ENCODE measurements at regions not wholly inside any gene's neighbourhood (a gene's known extent, or its start where the extent isn't known, plus 50 kb on each side); places are given as distances from the start of the nearest gene placed in this dataset.
"Not testable (repeated sequence)": the region's sequence is repeated elsewhere in the genome, so short reads cannot be mapped to it uniquely, and the experiment has no call there.

- H3K4me3 Mint-ChIP-seq: no peak overlapping the region
- no peak for DNase-seq
- H3K27ac Mint-ChIP-seq: no peak overlapping the region
- no peaks in the 10 kb centered on the region for H3K36me3 Mint-ChIP-seq
- no peaks in the 10 kb centered on the region for H3K4me1 Mint-ChIP-seq
- peaks cover 0 to 16% (median 8%) of the 10 kb centered on the region in 6 donors for H3K9me3 Mint-ChIP-seq
- peaks cover 0 to 2% (median 0%) of the 10 kb centered on the region in 3 donors for H3K27me3 Mint-ChIP-seq (ENCODE audit: low read depth in 3 of 3)
Observed at GRCh38 chr13:81377921-81378320, 1037.0 kb upstream of the SPRY2 start.

DNA sequence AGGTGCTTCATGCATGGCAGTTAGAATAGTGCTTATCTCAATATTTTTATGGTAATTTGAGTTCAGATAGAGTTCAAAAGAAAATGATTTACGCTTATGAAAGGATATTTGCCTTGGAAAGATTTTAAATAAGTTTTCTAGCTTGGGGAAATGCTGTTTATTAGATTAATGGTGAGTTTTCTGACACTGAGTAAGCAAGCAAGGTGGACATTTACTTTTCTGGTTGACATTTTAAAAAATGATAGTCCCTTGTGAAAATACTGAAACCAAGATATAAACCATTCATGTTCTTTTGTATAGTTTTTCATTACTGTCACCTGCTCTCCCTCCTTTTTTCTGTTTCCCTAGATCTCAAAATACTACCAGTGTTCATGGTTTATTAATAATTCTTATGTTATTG, 1034.8 kb upstream of the SPRY2 start:
- Mint-ChIP-seq H3K4me1 (no peaks in the 10 kb centered on the region), H3K27me3 (ENCODE audit: low read depth in 3 of 3) (peaks cover 0 to 2% (median 0%) of the 10 kb centered on the region in 3 donors), H3K27ac (no peak overlapping the region), H3K4me3 (no peak overlapping the region), H3K36me3 (no peaks in the 10 kb centered on the region), H3K9me3 (peaks cover 3 to 25% (median 10%) of the 10 kb centered on the region in 6 donors)
- DNase-seq: no peak

- not testable (repeated sequence) for H3K27ac Mint-ChIP-seq; H3K4me1 Mint-ChIP-seq; H3K36me3 Mint-ChIP-seq; H3K4me3 Mint-ChIP-seq; DNase-seq; H3K27me3 Mint-ChIP-seq (ENCODE audit: low read depth in 3 of 3)
- H3K9me3 Mint-ChIP-seq: peaks cover 17 to 47% (median 34%) of the 10 kb centered on the region in 6 donors
Observed at GRCh38 chr13:81362711-81363110, 1021.8 kb upstream of the SPRY2 start.

- H3K27me3 Mint-ChIP-seq (ENCODE audit: low read depth in 3 of 3): no peaks in the 10 kb centered on the region
- H3K27ac Mint-ChIP-seq: no peak overlapping the region
- H3K4me1 Mint-ChIP-seq: no peaks in the 10 kb centered on the region
- no peaks in the 10 kb centered on the region for H3K36me3 Mint-ChIP-seq
- DNase-seq: no peak
- peaks cover 4 to 27% (median 5%) of the 10 kb centered on the region in 6 donors for H3K9me3 Mint-ChIP-seq
- H3K4me3 Mint-ChIP-seq: no peak overlapping the region
Observed at GRCh38 chr13:81350056-81350455, 1009.1 kb upstream of the SPRY2 start.

- not testable (repeated sequence) for H3K36me3 Mint-ChIP-seq; H3K27ac Mint-ChIP-seq; H3K4me3 Mint-ChIP-seq; DNase-seq; H3K4me1 Mint-ChIP-seq; H3K27me3 Mint-ChIP-seq (ENCODE audit: low read depth in 3 of 3)
- H3K9me3 Mint-ChIP-seq: peaks cover 7 to 38% (median 18%) of the 10 kb centered on the region in 6 donors
Observed at GRCh38 chr13:81340118-81341069, 999.5 kb upstream of the SPRY2 start.

- not testable (repeated sequence) for H3K4me3 Mint-ChIP-seq; H3K27ac Mint-ChIP-seq; DNase-seq; H3K36me3 Mint-ChIP-seq; H3K4me1 Mint-ChIP-seq; H3K27me3 Mint-ChIP-seq (ENCODE audit: low read depth in 3 of 3)
- H3K9me3 Mint-ChIP-seq: peaks cover 10 to 31% (median 16%) of the 10 kb centered on the region in 6 donors
Observed at GRCh38 chr13:81339666-81340065, 998.7 kb upstream of the SPRY2 start.

DNA sequence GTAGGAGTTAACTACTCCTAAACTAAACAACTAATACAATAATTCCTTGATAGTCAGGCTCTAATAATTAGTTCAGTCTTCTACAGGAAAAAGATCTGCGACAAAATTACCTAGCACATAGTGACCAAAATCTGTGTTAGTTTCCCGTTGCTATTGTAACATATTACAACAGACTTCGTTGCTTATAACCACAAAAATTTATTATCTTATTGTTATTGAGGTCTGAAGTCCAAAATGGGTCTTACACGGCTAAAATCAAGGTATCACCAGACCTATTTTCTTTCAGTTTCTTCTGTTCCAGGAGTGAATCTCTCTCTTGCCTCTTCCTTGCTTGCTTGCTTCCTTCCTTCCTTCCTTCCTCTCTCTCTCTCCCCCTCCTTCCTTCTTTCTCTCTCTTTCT, 993.6 kb upstream of the SPRY2 start:
- peaks cover 2 to 19% (median 5%) of the 10 kb centered on the region in 6 donors for H3K9me3 Mint-ChIP-seq
- DNase-seq: no peak
- no peaks in the 10 kb centered on the region for H3K4me1 Mint-ChIP-seq
- no peaks in the 10 kb centered on the region for H3K27me3 Mint-ChIP-seq (ENCODE audit: low read depth in 3 of 3)
- no peaks in the 10 kb centered on the region for H3K36me3 Mint-ChIP-seq
- H3K4me3 Mint-ChIP-seq: no peak overlapping the region
- H3K27ac Mint-ChIP-seq: no peak overlapping the region

- no peak overlapping the region for H3K4me3 Mint-ChIP-seq
- peaks cover 0 to 17% (median 3%) of the 10 kb centered on the region in 6 donors for H3K9me3 Mint-ChIP-seq
- no peak for DNase-seq
- no peaks in the 10 kb centered on the region for H3K27me3 Mint-ChIP-seq (ENCODE audit: low read depth in 3 of 3)
- H3K4me1 Mint-ChIP-seq: no peaks in the 10 kb centered on the region
- no peaks in the 10 kb centered on the region for H3K36me3 Mint-ChIP-seq
- no peak overlapping the region for H3K27ac Mint-ChIP-seq
Observed at GRCh38 chr13:81326913-81327312, 986.0 kb upstream of the SPRY2 start.

GRCh38 chr13:81320516-81320915, 979.6 kb upstream of the SPRY2 start:
- Mint-ChIP-seq H3K9me3 (peaks cover 2 to 29% (median 9%) of the 10 kb centered on the region in 6 donors), H3K4me1 (no peaks in the 10 kb centered on the region), H3K36me3 (no peaks in the 10 kb centered on the region), H3K27ac (no peak overlapping the region), H3K4me3 (no peak overlapping the region), H3K27me3 (ENCODE audit: low read depth in 3 of 3) (no peaks in the 10 kb centered on the region)
- DNase-seq: no peak

GRCh38 chr13:81319351-81319750, 978.4 kb upstream of the SPRY2 start:
- Mint-ChIP-seq H3K4me3 (no peak overlapping the region), H3K36me3 (no peaks in the 10 kb centered on the region), H3K4me1 (no peaks in the 10 kb centered on the region), H3K27ac (no peak overlapping the region), H3K9me3 (peaks cover 2 to 26% (median 10%) of the 10 kb centered on the region in 6 donors), H3K27me3 (ENCODE audit: low read depth in 3 of 3) (no peaks in the 10 kb centered on the region)
- DNase-seq: no peak

GRCh38 chr13:81318231-81319019, 977.5 kb upstream of the SPRY2 start:
- no peaks in the 10 kb centered on the region for H3K4me1 Mint-ChIP-seq
- no peaks in the 10 kb centered on the region for H3K36me3 Mint-ChIP-seq
- H3K4me3 Mint-ChIP-seq: no peak overlapping the region
- no peak for DNase-seq
- H3K9me3 Mint-ChIP-seq: peaks cover 2 to 18% (median 10%) of the 10 kb centered on the region in 6 donors
- no peaks in the 10 kb centered on the region for H3K27me3 Mint-ChIP-seq (ENCODE audit: low read depth in 3 of 3)
- no peak overlapping the region for H3K27ac Mint-ChIP-seq

DNA sequence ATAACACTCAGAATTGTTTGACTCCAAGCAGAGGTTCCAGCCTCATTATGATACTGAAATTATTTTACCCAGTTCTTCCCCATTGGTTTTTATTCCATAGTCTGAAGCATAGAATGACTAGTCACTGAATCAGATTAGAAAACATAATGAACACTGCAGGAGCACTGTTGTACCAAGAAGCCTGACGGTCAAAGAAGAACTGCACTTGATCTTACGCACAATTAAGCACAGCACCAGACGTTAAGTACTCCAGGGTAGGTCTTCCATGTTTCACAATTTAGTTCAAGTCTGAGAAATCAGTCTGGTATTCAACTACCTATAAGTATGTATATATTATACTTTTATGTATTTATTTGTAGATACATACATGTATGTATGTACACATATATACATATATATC, 973.5 kb upstream of the SPRY2 start:
- Mint-ChIP-seq H3K36me3 (no peaks in the 10 kb centered on the region), H3K27ac (no peak overlapping the region), H3K4me3 (no peak overlapping the region), H3K4me1 (no peaks in the 10 kb centered on the region), H3K9me3 (peaks cover 0 to 11% (median 6%) of the 10 kb centered on the region in 6 donors), H3K27me3 (ENCODE audit: low read depth in 3 of 3) (no peaks in the 10 kb centered on the region)
- no peak for DNase-seq

- Mint-ChIP-seq H3K9me3 (peaks cover 2 to 33% (median 13%) of the 10 kb centered on the region in 6 donors), H3K27ac (no peak overlapping the region), H3K4me1 (no peaks in the 10 kb centered on the region), H3K36me3 (no peaks in the 10 kb centered on the region), H3K4me3 (no peak overlapping the region), H3K27me3 (ENCODE audit: low read depth in 3 of 3) (no peaks in the 10 kb centered on the region)
- DNase-seq: no peak
Observed at GRCh38 chr13:81305928-81306327, 965.0 kb upstream of the SPRY2 start.

DNA sequence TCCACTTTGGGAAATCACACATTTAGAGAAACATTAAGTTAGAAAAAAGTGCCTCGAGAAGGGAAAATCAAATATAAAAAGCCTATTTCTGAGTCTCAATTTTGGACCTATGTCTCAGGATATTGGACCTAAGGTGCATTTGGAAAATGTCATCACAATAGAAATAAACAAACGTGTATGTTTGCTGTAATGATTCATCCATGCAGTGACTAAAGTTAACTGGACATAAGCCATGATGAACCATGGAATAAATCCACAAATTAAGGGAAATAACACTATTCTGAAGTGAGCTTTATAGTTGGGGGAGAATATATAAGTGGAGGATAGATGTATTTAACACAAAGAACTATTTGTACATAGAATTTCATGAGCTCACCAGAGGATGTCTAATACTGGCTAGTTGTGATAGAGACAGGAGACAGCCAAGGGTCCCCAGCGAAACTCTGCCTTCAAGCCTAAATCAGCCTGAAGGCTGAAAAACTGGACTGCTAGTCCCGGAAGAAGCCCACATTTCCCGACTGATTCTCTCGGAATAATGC, 963.3 kb upstream of the SPRY2 start:
- Mint-ChIP-seq H3K27me3 (ENCODE audit: low read depth in 3 of 3) (no peaks in the 10 kb centered on the region), H3K4me1 (no peaks in the 10 kb centered on the region), H3K27ac (no peak overlapping the region), H3K36me3 (no peaks in the 10 kb centered on the region), H3K4me3 (no peak overlapping the region), H3K9me3 (peaks cover 2 to 33% (median 13%) of the 10 kb centered on the region in 6 donors)
- no peak for DNase-seq

Data from immature natural killer cell (primary cell).